A673 (cell line): ENCODE measurements at regions not wholly inside any gene's neighbourhood (a gene's known extent, or its start where the extent isn't known, plus 50 kb on each side); places are given as distances from the start of the nearest gene placed in this dataset.

ENCODE experiments used
- EZH2 ChIP-seq: fragments of 200-600 bp; sonication (generic); IDR thresholded peaks from 2 replicates; pipeline ENCODE4 v1.6.1; 2017; ENCODE audit warnings: borderline replicate concordance, low read depth, mild to moderate bottlenecking, mixed read lengths, antibody characterized with exemption, low read length; ENCODE audit not compliant: poor library complexity, severe bottlenecking
- TF ChIP-seq, protein P1 (sequence below): fragments of 300-800, 200-600 bp; sonication (generic); conservative IDR thresholded peaks from 2 replicates; pipeline ENCODE4 v1.5.1; 2017; ENCODE audit warnings: low read depth, mild to moderate bottlenecking, antibody characterized with exemption, low read length, moderate library complexity, mixed read lengths

DNA sequence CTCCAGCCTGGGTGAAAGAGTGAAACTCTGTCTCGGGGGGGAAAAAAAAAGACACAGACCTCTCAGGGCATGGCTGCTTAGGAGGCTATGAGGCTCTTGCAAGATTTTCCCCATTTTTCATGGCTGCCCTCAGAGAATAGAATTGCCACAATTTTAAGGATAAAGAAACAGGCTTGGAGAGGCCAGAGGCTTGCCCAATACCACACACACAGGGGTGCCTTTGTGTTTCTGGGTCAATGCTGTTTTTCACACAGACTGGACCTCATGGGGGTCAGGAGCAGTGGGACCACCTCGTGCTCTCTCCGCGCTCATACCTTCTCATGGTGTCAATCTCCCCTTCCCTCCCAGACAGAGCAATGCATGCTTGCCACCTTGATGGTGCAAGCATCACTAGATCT is 65.4 kb upstream of the ST3GAL5 start:
- TF ChIP-seq, protein P1, sequence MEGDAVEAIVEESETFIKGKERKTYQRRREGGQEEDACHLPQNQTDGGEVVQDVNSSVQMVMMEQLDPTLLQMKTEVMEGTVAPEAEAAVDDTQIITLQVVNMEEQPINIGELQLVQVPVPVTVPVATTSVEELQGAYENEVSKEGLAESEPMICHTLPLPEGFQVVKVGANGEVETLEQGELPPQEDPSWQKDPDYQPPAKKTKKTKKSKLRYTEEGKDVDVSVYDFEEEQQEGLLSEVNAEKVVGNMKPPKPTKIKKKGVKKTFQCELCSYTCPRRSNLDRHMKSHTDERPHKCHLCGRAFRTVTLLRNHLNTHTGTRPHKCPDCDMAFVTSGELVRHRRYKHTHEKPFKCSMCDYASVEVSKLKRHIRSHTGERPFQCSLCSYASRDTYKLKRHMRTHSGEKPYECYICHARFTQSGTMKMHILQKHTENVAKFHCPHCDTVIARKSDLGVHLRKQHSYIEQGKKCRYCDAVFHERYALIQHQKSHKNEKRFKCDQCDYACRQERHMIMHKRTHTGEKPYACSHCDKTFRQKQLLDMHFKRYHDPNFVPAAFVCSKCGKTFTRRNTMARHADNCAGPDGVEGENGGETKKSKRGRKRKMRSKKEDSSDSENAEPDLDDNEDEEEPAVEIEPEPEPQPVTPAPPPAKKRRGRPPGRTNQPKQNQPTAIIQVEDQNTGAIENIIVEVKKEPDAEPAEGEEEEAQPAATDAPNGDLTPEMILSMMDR, result no peak
- TF ChIP-seq EZH2, result no peak
